HG02943 (cell line): ENCODE measurements at regions not wholly inside any gene's neighbourhood (a gene's known extent, or its start where the extent isn't known, plus 50 kb on each side); places are given as distances from the start of the nearest gene placed in this dataset.
"Not testable (repeated sequence)": the region's sequence is repeated elsewhere in the genome, so short reads cannot be mapped to it uniquely, and the experiment has no call there.

ENCODE experiments used
- ATAC-seq: cut with Tn5 transposase; IDR thresholded peaks from one replicate; pipeline ENCODE4 v1.9.1; 2021; ENCODE audit warnings: mild to moderate bottlenecking, low read depth, moderate library complexity; ENCODE audit not compliant: unreplicated experiment

DNA sequence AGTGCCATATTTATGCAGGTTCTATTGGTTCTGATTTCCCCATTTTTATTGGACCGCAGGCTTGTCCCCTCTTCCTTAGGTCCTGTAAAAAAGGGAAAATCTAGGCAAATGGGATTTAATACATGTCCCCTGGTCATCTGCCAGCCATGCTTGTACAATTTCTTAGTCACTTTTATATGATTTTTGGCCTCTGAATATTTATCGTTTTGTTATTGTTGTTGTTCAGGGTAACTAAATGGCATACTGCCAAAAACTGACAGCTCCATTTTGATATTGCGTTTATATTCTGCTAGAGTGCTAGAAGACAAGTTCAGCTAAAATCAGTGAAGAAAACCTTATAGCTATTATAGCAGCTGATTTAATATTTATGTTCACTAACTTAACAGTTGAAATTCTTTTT, 770.2 kb upstream of the FAM174A start:
- no peak for ATAC-seq

DNA sequence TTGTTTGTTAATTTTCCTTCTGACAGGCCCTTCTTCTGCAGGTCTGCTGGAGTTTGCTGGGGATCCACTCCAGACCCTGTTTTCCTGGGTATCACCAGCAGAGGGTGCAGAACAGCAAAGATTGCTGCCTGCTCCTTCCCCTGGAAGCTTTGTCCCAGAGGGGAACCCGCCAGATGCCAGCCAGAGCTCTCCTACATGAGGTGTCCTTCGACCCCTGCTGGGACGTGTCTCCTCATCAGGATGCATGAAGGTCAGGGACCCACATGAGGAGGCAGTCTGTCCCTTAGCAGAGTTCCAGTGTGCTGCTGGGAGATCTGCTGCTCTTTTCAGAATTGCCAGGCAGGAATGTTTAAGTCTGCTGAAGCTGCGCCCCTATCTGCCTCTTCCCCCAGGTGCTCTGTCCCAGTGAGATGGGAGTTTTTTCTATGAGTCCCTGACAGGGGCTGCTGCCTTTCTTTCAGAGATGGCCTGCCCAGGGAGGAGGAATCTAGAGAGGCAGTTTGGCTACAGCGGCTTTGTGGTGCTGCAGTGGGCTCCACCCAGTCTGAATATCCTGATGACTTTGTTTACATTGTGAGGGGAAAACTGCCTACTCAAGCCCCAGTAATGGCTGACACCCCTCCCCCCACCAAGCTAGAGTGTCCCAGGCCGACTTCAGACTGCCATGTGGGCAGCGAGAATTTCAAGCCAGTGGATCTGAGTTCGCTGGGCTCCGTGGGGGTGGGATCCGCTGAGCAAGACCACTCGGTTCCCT, 772.0 kb upstream of the FAM174A start:
- no peak for ATAC-seq

GRCh38 chr5:99747342-99747741, 787.8 kb upstream of the FAM174A start:
- no peak for ATAC-seq

- ATAC-seq, result not testable (repeated sequence)
Measured at GRCh38 chr5:99733146-99733545, 802.0 kb upstream of the FAM174A start.

GRCh38 chr5:99730653-99731052, 801.8 kb upstream of the CHD1 start:
- ATAC-seq, result not testable (repeated sequence)

DNA sequence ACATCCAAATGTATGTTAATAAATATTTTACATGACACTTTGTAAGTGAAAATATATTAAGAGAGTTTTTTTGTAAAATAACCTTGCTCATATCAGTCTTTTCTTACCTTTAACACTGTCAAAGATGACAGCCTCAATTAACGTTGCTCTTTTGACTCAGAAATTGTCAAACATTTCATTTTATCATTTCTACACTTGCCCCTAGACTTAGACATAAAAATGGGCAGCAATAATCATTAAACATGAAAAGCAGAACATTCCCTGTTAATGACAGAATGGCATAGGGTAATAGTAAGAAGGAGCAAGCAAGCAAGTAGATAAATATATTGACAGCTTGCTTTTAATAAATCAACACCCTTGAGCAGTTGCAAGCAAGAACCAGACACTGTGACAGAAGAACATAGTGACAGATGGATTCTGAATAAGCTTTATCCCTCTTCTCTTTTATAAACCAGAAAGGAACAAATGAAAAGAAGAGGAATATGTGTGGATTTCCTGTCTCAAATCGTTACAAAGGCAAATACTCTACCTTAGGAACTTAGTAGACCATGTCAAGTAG, 796.0 kb upstream of the CHD1 start:
- ATAC-seq, result no peak

DNA sequence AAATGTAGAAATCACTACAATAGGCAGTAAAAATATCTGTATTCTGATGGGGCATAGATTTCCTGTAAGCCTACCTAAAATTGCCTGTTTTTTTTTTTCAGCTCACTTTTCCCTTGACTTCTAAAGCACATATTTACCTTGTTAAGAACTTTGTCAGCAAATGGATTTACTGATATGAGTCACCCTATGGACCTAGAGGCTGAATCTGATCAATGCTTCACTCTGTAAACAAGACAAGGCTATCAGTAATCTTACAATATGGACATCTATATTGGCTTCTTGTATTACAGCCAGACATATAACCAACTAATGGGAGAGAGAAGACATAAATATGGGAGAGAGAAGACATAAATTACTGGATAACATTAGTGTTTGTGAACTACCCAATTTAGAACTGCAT, 792.7 kb upstream of the CHD1 start:
- ATAC-seq, result no peak

GRCh38 chr5:99715921-99716320, 787.1 kb upstream of the CHD1 start:
- no peak for ATAC-seq

- no peak for ATAC-seq
Measured at GRCh38 chr5:99706160-99706559, 777.4 kb upstream of the CHD1 start.

GRCh38 chr5:99702565-99702964, 773.8 kb upstream of the CHD1 start:
- no peak for ATAC-seq

GRCh38 chr5:99694884-99695283, 766.1 kb upstream of the CHD1 start:
- ATAC-seq, result no peak

DNA sequence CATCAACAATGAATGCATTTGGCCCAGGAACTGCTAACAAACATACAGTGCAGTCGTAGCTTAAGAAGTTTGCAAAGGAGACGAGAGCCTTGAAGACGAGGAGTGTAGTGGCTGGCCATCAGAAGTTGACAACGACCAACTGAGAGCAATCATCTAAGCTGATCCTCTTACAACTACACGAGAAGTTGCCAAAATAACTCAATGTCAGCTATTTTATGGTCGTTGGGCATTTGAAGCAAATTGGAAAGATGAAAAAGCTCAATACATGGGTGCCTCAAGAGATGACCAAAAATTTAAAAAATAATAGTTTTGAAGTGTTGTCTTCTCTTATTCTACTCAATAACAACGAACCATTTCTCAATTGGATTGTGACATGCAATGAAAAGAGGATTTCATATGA, 757.7 kb upstream of the CHD1 start:
- ATAC-seq, result no peak

GRCh38 chr5:99675974-99676373, 747.2 kb upstream of the CHD1 start:
- no peak for ATAC-seq

GRCh38 chr5:99674101-99674500, 745.3 kb upstream of the CHD1 start:
- no peak for ATAC-seq

DNA sequence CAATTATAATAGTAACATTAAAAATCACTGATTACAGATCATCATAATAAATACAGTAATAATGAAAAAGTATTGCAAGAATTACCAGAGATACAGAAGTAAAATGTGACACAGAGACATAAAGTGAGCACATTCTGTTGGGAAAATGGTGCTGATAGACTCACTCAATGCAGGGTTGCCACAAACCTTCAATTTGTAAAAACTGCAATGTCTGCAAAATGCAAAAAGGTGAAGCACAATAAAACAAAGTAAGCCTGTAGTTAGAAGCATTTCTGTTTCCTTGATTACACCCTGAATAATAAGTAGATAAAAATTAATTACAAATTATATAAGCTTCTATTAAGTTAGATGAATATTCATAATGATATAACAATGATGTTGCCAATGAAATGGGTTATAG, 736.2 kb upstream of the CHD1 start:
- ATAC-seq, result no peak

DNA sequence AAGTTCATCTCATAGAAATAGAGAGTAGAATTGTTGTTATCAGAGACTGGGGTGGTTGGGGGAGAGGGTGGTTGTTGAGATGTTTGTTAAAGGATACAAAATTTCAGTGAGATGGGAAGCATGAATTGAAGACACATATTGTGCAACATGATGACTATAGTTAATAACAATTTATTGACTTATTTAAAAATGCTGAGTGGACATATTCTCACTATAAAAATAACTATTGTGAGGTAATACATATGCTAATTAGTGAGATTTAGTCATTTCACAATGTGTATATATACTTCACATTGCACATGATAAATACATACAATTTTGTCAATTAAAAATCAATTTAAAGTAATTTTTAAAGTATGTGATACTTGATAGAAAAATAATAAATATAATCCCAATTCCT, 722.5 kb upstream of the CHD1 start:
- no peak for ATAC-seq

DNA sequence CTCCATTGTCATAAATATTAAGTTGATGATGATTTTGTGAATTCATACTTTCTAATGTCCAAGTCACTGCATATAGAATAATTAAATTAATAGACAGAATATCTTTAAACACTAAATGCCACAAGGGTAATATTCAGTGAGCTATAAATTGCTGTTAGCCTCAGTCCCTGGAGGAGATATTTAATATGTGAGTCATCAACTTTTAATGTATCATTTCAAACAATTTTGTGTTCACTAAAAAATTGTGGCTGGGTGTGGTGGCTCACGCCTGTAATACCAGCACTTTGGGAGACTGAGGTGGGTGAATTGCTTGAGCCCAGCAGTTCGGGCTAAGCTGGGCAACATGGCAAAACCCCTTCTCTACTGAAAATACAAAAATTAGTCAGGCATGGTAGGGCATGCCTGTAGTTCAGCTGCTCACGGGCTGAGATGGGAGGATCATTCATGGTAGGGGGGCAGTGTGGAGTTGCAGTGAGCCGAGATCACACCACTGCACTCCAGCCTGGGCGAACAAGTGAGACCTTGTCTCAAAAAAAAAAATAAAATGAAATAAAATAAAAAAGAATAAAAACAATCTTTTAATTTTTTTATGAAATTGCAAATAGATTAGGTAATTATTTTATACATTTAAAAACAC, 717.3 kb upstream of the CHD1 start:
- no peak for ATAC-seq

DNA sequence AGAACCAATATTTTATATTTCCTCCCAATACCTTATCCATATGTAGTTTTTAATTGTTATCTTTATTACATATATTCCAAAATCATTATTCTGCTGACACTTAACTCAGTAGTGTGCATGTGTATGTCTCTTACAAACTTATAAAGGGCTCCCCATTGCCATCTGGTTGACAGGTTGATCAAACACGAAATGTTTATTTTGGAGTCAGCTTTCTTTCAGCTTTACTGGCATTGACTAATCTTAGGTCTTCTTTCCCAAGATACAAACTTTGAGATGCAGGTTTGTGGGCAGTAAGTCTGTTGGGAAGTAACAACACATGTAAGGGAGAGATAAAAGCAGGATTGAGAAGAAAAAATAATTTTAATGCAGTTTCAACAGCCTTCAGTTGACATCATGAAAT, 716.0 kb upstream of the CHD1 start:
- no peak for ATAC-seq

DNA sequence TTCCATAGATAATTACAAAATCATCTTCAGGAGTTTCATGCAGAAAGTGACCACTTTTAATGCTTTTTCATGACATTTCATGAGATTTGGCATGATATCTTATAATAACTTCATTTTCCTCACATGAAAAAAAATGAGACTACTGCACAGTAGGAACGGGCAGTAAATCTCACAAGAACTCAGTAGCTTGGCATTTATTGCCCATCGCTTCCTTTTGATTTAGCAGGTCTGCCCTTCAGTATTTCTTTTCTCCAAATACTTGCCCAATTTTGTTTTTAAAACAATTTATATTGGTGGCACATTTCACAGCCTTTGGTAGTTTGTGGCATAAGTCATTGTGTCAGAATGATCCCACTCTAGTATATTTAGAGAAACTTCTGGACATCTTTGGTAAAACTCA, 711.8 kb upstream of the CHD1 start:
- ATAC-seq, result no peak

- no peak for ATAC-seq
Measured at GRCh38 chr5:99639905-99640304, 711.1 kb upstream of the CHD1 start.

DNA sequence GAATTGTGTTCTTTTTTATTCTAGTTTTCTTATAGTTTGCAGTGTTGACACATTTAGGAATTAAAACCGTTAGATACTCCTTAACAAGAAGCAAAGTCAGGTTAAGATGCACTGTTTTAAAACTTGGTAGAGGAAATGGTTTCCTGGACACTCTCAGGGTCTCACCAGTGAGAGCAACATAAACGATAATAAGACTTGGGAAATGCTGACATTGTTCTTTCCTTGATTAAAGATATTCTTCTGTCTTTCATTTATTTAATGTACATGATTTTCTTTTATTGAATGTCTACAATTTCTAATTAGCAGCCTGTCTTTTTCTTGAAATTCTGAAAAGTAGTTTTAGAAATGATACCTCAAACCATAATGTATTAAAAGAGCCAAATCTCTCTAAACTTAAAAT, 707.9 kb upstream of the CHD1 start:
- no peak for ATAC-seq
